ENCODE measurements at regions not wholly inside any gene's neighbourhood (a gene's known extent, or its start where the extent isn't known, plus 50 kb on each side); places are given as distances from the start of the nearest gene placed in this dataset.

- no peak for DNase-seq
Observed at GRCh38 chr4:181507938-181508337, 735.3 kb upstream of the TENM3 start.

GRCh38 chr4:181508601-181509000 is 734.6 kb upstream of the TENM3 start:
- DNase-seq: no peak

GRCh38 chr4:181509073-181509472 is 734.1 kb upstream of the TENM3 start:
- DNase-seq: no peak

- no peak for DNase-seq
Observed at GRCh38 chr4:181517491-181517890, 725.7 kb upstream of the TENM3 start.

- no peak for DNase-seq
Observed at GRCh38 chr4:181520790-181521189, 722.4 kb upstream of the TENM3 start.

GRCh38 chr4:181523973-181524372 is 719.2 kb upstream of the TENM3 start:
- no peak for DNase-seq

- DNase-seq: no peak
Observed at GRCh38 chr4:181524499-181524898, 718.7 kb upstream of the TENM3 start.

GRCh38 chr4:181525634-181526033 is 717.6 kb upstream of the TENM3 start:
- no peak for DNase-seq

GRCh38 chr4:181528570-181529184 is 714.5 kb upstream of the TENM3 start:
- no peak for DNase-seq

GRCh38 chr4:181529537-181529936 is 713.7 kb upstream of the TENM3 start:
- DNase-seq: no peak

- DNase-seq: no peak
Observed at GRCh38 chr4:181536196-181536746, 706.9 kb upstream of the TENM3 start.

- DNase-seq: no peak
Observed at GRCh38 chr4:181536811-181537434, 706.3 kb upstream of the TENM3 start.

- no peak for DNase-seq
Observed at GRCh38 chr4:181538431-181538830, 704.8 kb upstream of the TENM3 start.

- no peak for DNase-seq
Observed at GRCh38 chr4:181541396-181541795, 701.8 kb upstream of the TENM3 start.

GRCh38 chr4:181548873-181549575 is 694.2 kb upstream of the TENM3 start:
- DNase-seq: no peak

GRCh38 chr4:181549576-181550188 is 693.5 kb upstream of the TENM3 start:
- DNase-seq: no peak

GRCh38 chr4:181550381-181550780 is 692.8 kb upstream of the TENM3 start:
- DNase-seq: no peak

- DNase-seq: no peak
Observed at GRCh38 chr4:181559637-181560036, 683.6 kb upstream of the TENM3 start.

- DNase-seq: no peak
Observed at GRCh38 chr4:181562399-181562798, 680.8 kb upstream of the TENM3 start.

GRCh38 chr4:181564625-181565024 is 678.6 kb upstream of the TENM3 start:
- no peak for DNase-seq

GRCh38 chr4:181566490-181566889 is 676.7 kb upstream of the TENM3 start:
- DNase-seq: no peak

GRCh38 chr4:181569553-181569952 is 673.6 kb upstream of the TENM3 start:
- no peak for DNase-seq

GRCh38 chr4:181578911-181579310 is 664.3 kb upstream of the TENM3 start:
- DNase-seq: no peak

GRCh38 chr4:181579486-181579885 is 663.7 kb upstream of the TENM3 start:
- no peak for DNase-seq

Data from CD4-positive, alpha-beta T cell treated with Interleukin-10 for 1 hour (primary cell).